ENCODE measurements at regions not wholly inside any gene's neighbourhood (a gene's known extent, or its start where the extent isn't known, plus 50 kb on each side); places are given as distances from the start of the nearest gene placed in this dataset.

- TF ChIP-seq CTCF (IDR thresholded peaks at IDR 0.05; ENCODE audit: insufficient read depth, low read depth, low read length), result no peak
- no peak overlapping the region for H3K4me3 ChIP-seq (ENCODE audit: low read depth, low read length)
- DNase-seq (ENCODE audit: low read depth), result no peak
Measured at GRCh38 chr3:24726423-24726822, 231.8 kb upstream of the THRB start.

GRCh38 chr3:24730173-24730572 is 235.5 kb upstream of the THRB start:
- no peak for DNase-seq (ENCODE audit: low read depth)
- no peak overlapping the region for H3K4me3 ChIP-seq (ENCODE audit: low read depth, low read length)
- no peak for TF ChIP-seq CTCF (IDR thresholded peaks at IDR 0.05; ENCODE audit: insufficient read depth, low read depth, low read length)

GRCh38 chr3:24734019-24734418 is 239.4 kb upstream of the THRB start:
- no peak overlapping the region for H3K4me3 ChIP-seq (ENCODE audit: low read depth, low read length)
- no peak for TF ChIP-seq CTCF (IDR thresholded peaks at IDR 0.05; ENCODE audit: insufficient read depth, low read depth, low read length)
- no peak for DNase-seq (ENCODE audit: low read depth)

- no peak for TF ChIP-seq CTCF (IDR thresholded peaks at IDR 0.05; ENCODE audit: insufficient read depth, low read depth, low read length)
- H3K4me3 ChIP-seq (ENCODE audit: low read depth, low read length), result no peak overlapping the region
- DNase-seq (ENCODE audit: low read depth), result no peak
Measured at GRCh38 chr3:24736701-24737100, 242.1 kb upstream of the THRB start.

GRCh38 chr3:24740326-24740725 is 245.7 kb upstream of the THRB start:
- TF ChIP-seq CTCF (IDR thresholded peaks at IDR 0.05; ENCODE audit: insufficient read depth, low read depth, low read length), result no peak
- no peak for DNase-seq (ENCODE audit: low read depth)
- H3K4me3 ChIP-seq (ENCODE audit: low read depth, low read length), result no peak overlapping the region

GRCh38 chr3:24741506-24741905 is 246.9 kb upstream of the THRB start:
- DNase-seq (ENCODE audit: low read depth), result no peak
- no peak for TF ChIP-seq CTCF (IDR thresholded peaks at IDR 0.05; ENCODE audit: insufficient read depth, low read depth, low read length)
- no peak overlapping the region for H3K4me3 ChIP-seq (ENCODE audit: low read depth, low read length)

GRCh38 chr3:24748520-24748919 is 253.9 kb upstream of the THRB start:
- no peak overlapping the region for H3K4me3 ChIP-seq (ENCODE audit: low read depth, low read length)
- no peak for DNase-seq (ENCODE audit: low read depth)
- no peak for TF ChIP-seq CTCF (IDR thresholded peaks at IDR 0.05; ENCODE audit: insufficient read depth, low read depth, low read length)
